GM12878 (cell line): ENCODE measurements at regions not wholly inside any gene's neighbourhood (a gene's known extent, or its start where the extent isn't known, plus 50 kb on each side); places are given as distances from the start of the nearest gene placed in this dataset.

Experiments
- ATAC-seq: fragments of 200-7000 bp; cut with Tn5 transposase; 3 replicates; pipeline ENCODE4 v1.9.1; 2020; ENCODE audit warnings: mild to moderate bottlenecking, moderate library complexity
- BruUV-seq: library from RNA; stranded (reverse); fragments of 400-500 nt; replicated peaks from 2 replicates; lab custom pipeline; 2021; lab: Mats Ljungman, UMichigan
- CTCF ChIA-PET: fragments of 300-600 bp; sonication (Branson Sonifier 250); formaldehyde crosslinking; extraction: SDS; loops from one replicate; lab custom pipeline; 2021; ENCODE audit warnings: inconsistent platforms; lab: Yijun Ruan, JAX
- POLR2A ChIA-PET: fragments of 350-600 bp; formaldehyde crosslinking; extraction: SDS; loops from one replicate; lab custom pipeline; 2021; ENCODE audit warnings: inconsistent platforms; lab: Charles Lee
- RAD21 ChIA-PET: fragments of 300-600 bp; sonication (Branson Sonifier 250); formaldehyde crosslinking; loops from one replicate; lab custom pipeline; 2023; ENCODE audit warnings: antibody characterized with exemption; ENCODE audit not compliant: unreplicated experiment; lab: Charles Lee
- SMC1A ChIA-PET: fragments of 300-600 bp; sonication (Branson Sonifier 250); formaldehyde crosslinking; loops from one replicate; lab custom pipeline; 2023; ENCODE audit not compliant: unreplicated experiment, uncharacterized antibody; lab: Charles Lee
- DNase-seq: peaks from one replicate; pipeline ENCODE4 v3.0.0-alpha.2; 2011; ENCODE audit warnings: low read depth, low spot score
- FAIRE-seq: peaks from 3 replicates; lab custom pipeline; 2011; peaks lifted over from hg19 to GRCh38; lab: Jason Lieb, UNC
- H2AFZ ChIP-seq: 2 replicates; pipeline ENCODE4 v1.6.0; 2011; ENCODE audit warnings: low read depth, low read length, control low read depth; ENCODE audit not compliant: control insufficient read depth
- H3K27ac ChIP-seq: 2 replicates; pipeline ENCODE4 v1.5.1; 2011; ENCODE audit warnings: control low read depth; ENCODE audit not compliant: control insufficient read depth, insufficient read depth
- H3K27me3 ChIP-seq, 2 experiments: replicated peaks in 1 of 2; 2 replicates each; pipeline versions ENCODE4 v1.6.0 to v1.6.1; 2011; ENCODE audit warnings: low read length in 1 of 2; ENCODE audit not compliant: control insufficient read depth in 2 of 2, insufficient read depth in 2 of 2
- H3K36me3 ChIP-seq, 2 experiments: 2 replicates each; pipeline ENCODE4 v1.5.1; 2011; ENCODE audit warnings: low read length in 1 of 2; ENCODE audit not compliant: control insufficient read depth in 2 of 2, insufficient read depth in 2 of 2
- H3K4me1 ChIP-seq: 2 replicates; pipeline ENCODE4 v1.6.1; 2011; ENCODE audit warnings: mild to moderate bottlenecking, low read length, moderate library complexity, mixed read lengths; ENCODE audit not compliant: control insufficient read depth, insufficient read depth
- H3K4me2 ChIP-seq: 2 replicates; pipeline ENCODE4 v1.6.0; 2011; ENCODE audit warnings: control low read depth; ENCODE audit not compliant: control insufficient read depth, insufficient read depth
- H3K4me3 ChIP-seq: fragments of 200-600 bp; sonication (generic); 2 replicates; pipeline ENCODE4 v1.5.1; 2016
- H3K79me2 ChIP-seq: 2 replicates; pipeline ENCODE4 v1.6.0; 2011; ENCODE audit warnings: low read length; ENCODE audit not compliant: control insufficient read depth, insufficient read depth
- H3K9ac ChIP-seq: 2 replicates; pipeline ENCODE4 v1.8.0; 2011; ENCODE audit warnings: low read length, control low read depth, mixed read lengths; ENCODE audit not compliant: control insufficient read depth, insufficient read depth
- H3K9me3 ChIP-seq: replicated peaks from 3 replicates; pipeline ENCODE4 v1.5.1; 2011; ENCODE audit warnings: mild to moderate bottlenecking, low read length; ENCODE audit not compliant: control insufficient read depth, insufficient read depth
- H4K20me1 ChIP-seq: 2 replicates; pipeline ENCODE4 v1.6.0; 2011; ENCODE audit not compliant: control insufficient read depth, insufficient read depth
- BACH1 ChIP-seq: fragments of 450-650 bp; IDR thresholded peaks from 2 replicates; pipeline ENCODE4 v1.6.1; 2017; ENCODE audit warnings: mild to moderate bottlenecking, borderline replicate concordance
- CBX3 ChIP-seq: fragments of 200-600 bp; sonication (generic); IDR thresholded peaks from 2 replicates; pipeline ENCODE4 v1.6.1; 2016; ENCODE audit warnings: low read depth, borderline replicate concordance
- CHD4 ChIP-seq: fragments of 200-600 bp; sonication (generic); IDR thresholded peaks from 2 replicates; pipeline ENCODE4 v1.6.1; 2016; ENCODE audit warnings: mild to moderate bottlenecking
- NBN ChIP-seq: fragments of 450-650 bp; IDR thresholded peaks from 2 replicates; pipeline ENCODE4 v1.6.1; 2016
- NFIC ChIP-seq: IDR thresholded peaks from 2 replicates; pipeline ENCODE4 v1.6.1; 2012; ENCODE audit warnings: low read depth, mild to moderate bottlenecking, inconsistent platforms, low read length, moderate library complexity
- RAD21 ChIP-seq: IDR thresholded peaks from 2 replicates; pipeline ENCODE4 v1.6.1; 2011; ENCODE audit warnings: mild to moderate bottlenecking, low read depth, low read length, moderate library complexity; ENCODE audit not compliant: insufficient read depth
- RAD51 ChIP-seq: fragments of 450-650 bp; IDR thresholded peaks from 2 replicates; pipeline ENCODE4 v1.6.1; 2016; ENCODE audit warnings: moderate library complexity, mild to moderate bottlenecking, inconsistent platforms
- SMAD1 ChIP-seq: fragments of 450-650 bp; IDR thresholded peaks from 2 replicates; pipeline ENCODE4 v1.6.1; 2018; ENCODE audit warnings: mild to moderate bottlenecking, low read depth; ENCODE audit not compliant: partially characterized antibody
- WGBS: methylation state at CpG from one replicate; pipeline ENCODE4 v1.1.6; 2016; ENCODE audit warnings: low lambda C conversion rate; ENCODE audit not compliant: insufficient replicate concordance, insufficient coverage; ENCODE audit errors: missing lambda C conversion rate; 5-methylcytosine and 5-hydroxymethylcytosine counted together
- in situ Hi-C: fragments of 300-500 bp; cut with MboI; formaldehyde crosslinking; loops from 9 replicates; pipeline ENCODE4 v1.14.3; 2018; ENCODE audit warnings: mixed read lengths
- intact Hi-C: fragments of 100-400 bp; cut with micrococcal nuclease; formaldehyde crosslinking; loops from one replicate; pipeline ENCODE4 v1.14.2; 2022; ENCODE audit not compliant: unreplicated experiment
- TF ChIP-seq, protein P1 (sequence below): fragments of 450-650 bp; IDR thresholded peaks from 2 replicates; pipeline ENCODE4 v1.6.1; 2014; ENCODE audit warnings: mild to moderate bottlenecking
- TF ChIP-seq, protein P2 (sequence below): IDR thresholded peaks from 2 replicates; pipeline ENCODE4 v1.6.1; 2012; ENCODE audit warnings: low read length, inconsistent platforms

- H2AFZ ChIP-seq = no peak overlapping the region
- CTCF ChIA-PET = interaction anchor here (1.2 to 3.3 kb wide), 3 partner anchors 25 to 156 kb away, joined by 3 to 9 read pairs (median 5); no protein-coding TSS in a partner anchor
- no peak for DNase-seq
- POLR2A ChIA-PET = interaction anchor here (0.5 kb wide), 1 partner anchor 289 kb away, joined by 3 read pairs; no protein-coding TSS in a partner anchor
- H3K79me2 ChIP-seq = no peaks in the 10 kb centered on the region
- no TSS peak for BruUV-seq
- no peak; the same call in 2 of the 3 replicates for ATAC-seq
- peaks cover 0 to 6% of the 10 kb centered on the region in 2 experiments; a peak in 2 of 4 replicates for H3K27me3 ChIP-seq
- H4K20me1 ChIP-seq = no peaks in the 10 kb centered on the region
- RAD21 ChIA-PET = no interaction called here
- in situ Hi-C loops (no loop called here), intact Hi-C loops (loop anchor here (10.0 kb wide), 1 partner anchor 319 kb away; no protein-coding TSS in a partner anchor)
- no peak overlapping the region for H3K4me2 ChIP-seq
- H3K4me3 ChIP-seq = no peak overlapping the region
- SMC1A ChIA-PET = no interaction called here
- no peak for TF ChIP-seq BACH1
- TF ChIP-seq, protein P1, sequence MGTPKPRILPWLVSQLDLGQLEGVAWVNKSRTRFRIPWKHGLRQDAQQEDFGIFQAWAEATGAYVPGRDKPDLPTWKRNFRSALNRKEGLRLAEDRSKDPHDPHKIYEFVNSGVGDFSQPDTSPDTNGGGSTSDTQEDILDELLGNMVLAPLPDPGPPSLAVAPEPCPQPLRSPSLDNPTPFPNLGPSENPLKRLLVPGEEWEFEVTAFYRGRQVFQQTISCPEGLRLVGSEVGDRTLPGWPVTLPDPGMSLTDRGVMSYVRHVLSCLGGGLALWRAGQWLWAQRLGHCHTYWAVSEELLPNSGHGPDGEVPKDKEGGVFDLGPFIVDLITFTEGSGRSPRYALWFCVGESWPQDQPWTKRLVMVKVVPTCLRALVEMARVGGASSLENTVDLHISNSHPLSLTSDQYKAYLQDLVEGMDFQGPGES = no peak
- no peak for TF ChIP-seq RAD51
- TF ChIP-seq SMAD1 = no peak
- TF ChIP-seq NFIC = no peak
- TF ChIP-seq CHD4 = no peak
- TF ChIP-seq, protein P2, sequence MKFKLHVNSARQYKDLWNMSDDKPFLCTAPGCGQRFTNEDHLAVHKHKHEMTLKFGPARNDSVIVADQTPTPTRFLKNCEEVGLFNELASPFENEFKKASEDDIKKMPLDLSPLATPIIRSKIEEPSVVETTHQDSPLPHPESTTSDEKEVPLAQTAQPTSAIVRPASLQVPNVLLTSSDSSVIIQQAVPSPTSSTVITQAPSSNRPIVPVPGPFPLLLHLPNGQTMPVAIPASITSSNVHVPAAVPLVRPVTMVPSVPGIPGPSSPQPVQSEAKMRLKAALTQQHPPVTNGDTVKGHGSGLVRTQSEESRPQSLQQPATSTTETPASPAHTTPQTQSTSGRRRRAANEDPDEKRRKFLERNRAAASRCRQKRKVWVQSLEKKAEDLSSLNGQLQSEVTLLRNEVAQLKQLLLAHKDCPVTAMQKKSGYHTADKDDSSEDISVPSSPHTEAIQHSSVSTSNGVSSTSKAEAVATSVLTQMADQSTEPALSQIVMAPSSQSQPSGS = no peak
- no peak for TF ChIP-seq NBN
- no peak for TF ChIP-seq CBX3
- no peak for TF ChIP-seq RAD21
- no peaks in the 10 kb centered on the region for H3K36me3 ChIP-seq
- 31% methylated on average over 24 of the region's 24 CpGs for WGBS
- no peaks in the 10 kb centered on the region for H3K9me3 ChIP-seq
- H3K9ac ChIP-seq = no peak overlapping the region
- no peak overlapping the region for H3K27ac ChIP-seq
- FAIRE-seq = no peak
- peaks cover 5% of the 10 kb centered on the region for H3K4me1 ChIP-seq
Observed at GRCh38 chr16:85395913-85396878, 216.9 kb upstream of the GSE1 start.
